Loucy (cell line): ENCODE measurements at regions not wholly inside any gene's neighbourhood (a gene's known extent, or its start where the extent isn't known, plus 50 kb on each side); places are given as distances from the start of the nearest gene placed in this dataset.

ENCODE experiments used
- H2AFZ ChIP-seq: fragments of 200-600 bp; sonication (generic); 2 replicates; pipeline ENCODE4 v1.6.0; 2016; ENCODE audit warnings: antibody characterized with exemption, mild to moderate bottlenecking, low read length, moderate library complexity
- H3F3A ChIP-seq: fragments of 200-600 bp; 2 replicates; pipeline ENCODE4 v1.6.0; 2016; ENCODE audit warnings: antibody characterized with exemption, low read depth, mild to moderate bottlenecking
- H3K27me3 ChIP-seq: fragments of 200-600 bp; sonication (generic); 2 replicates; pipeline ENCODE4 v1.6.1; 2014; ENCODE audit warnings: low read length, mild to moderate bottlenecking; ENCODE audit not compliant: insufficient read depth, poor library complexity, severe bottlenecking
- H3K36me3 ChIP-seq: fragments of 200-600 bp; sonication (generic); 2 replicates; pipeline ENCODE4 v1.6.1; 2016; ENCODE audit warnings: low read length; ENCODE audit not compliant: insufficient read depth
- H3K4me1 ChIP-seq: fragments of 200-600 bp; sonication (generic); 2 replicates; pipeline ENCODE4 v1.5.1; 2014; ENCODE audit warnings: low read length, mild to moderate bottlenecking; ENCODE audit not compliant: insufficient read depth, poor library complexity, severe bottlenecking
- H3K4me2 ChIP-seq: fragments of 200-600 bp; sonication (generic); 2 replicates; pipeline ENCODE4 v1.6.0; 2014; ENCODE audit warnings: antibody characterized with exemption, low read length, low read depth, mild to moderate bottlenecking; ENCODE audit not compliant: poor library complexity, severe bottlenecking
- H3K4me3 ChIP-seq: fragments of 200-600 bp; sonication (generic); 2 replicates; pipeline ENCODE4 v1.5.1; 2014; ENCODE audit warnings: low read length, mild to moderate bottlenecking, mixed read lengths; ENCODE audit not compliant: poor library complexity, severe bottlenecking
- H3K79me2 ChIP-seq: fragments of 200-600 bp; sonication (generic); 2 replicates; pipeline ENCODE4 v1.6.1; 2014; ENCODE audit warnings: low read length; ENCODE audit not compliant: insufficient read depth
- H3K9ac ChIP-seq: fragments of 200-600 bp; sonication (generic); 2 replicates; pipeline ENCODE4 v1.6.0; 2014; ENCODE audit warnings: mild to moderate bottlenecking, low read depth, low read length, moderate library complexity; ENCODE audit not compliant: poor library complexity, severe bottlenecking
- H3K9me2 ChIP-seq: fragments of 200-600 bp; sonication (generic); replicated peaks from 2 replicates; pipeline ENCODE4 v1.6.1; 2016; ENCODE audit warnings: low read depth, low read length, mixed read lengths
- H3K9me3 ChIP-seq: fragments of 200-600 bp; sonication (generic); 2 replicates; pipeline ENCODE4 v1.6.1; 2014; ENCODE audit warnings: mild to moderate bottlenecking, antibody characterized with exemption, low read length, low read depth; ENCODE audit not compliant: insufficient read depth
- H4K20me1 ChIP-seq: fragments of 200-600 bp; sonication (generic); 2 replicates; pipeline ENCODE4 v1.6.0; 2014; ENCODE audit warnings: antibody characterized with exemption, low read length, mild to moderate bottlenecking; ENCODE audit not compliant: insufficient read depth, poor library complexity, severe bottlenecking
- EZH2phosphoT487 ChIP-seq: fragments of 200-600 bp; IDR thresholded peaks from 2 replicates; pipeline ENCODE4 v1.6.1; 2018; ENCODE audit warnings: antibody characterized with exemption, mild to moderate bottlenecking, moderate library complexity, borderline replicate concordance
- TF ChIP-seq, protein P1 (sequence below): fragments of 200-600 bp; sonication (generic); conservative IDR thresholded peaks from 2 replicates; pipeline ENCODE4 v1.5.1; 2014; ENCODE audit warnings: mild to moderate bottlenecking, antibody characterized with exemption, low read length

- Histone ChIP-seq H4K20me1 (no peaks in the 10 kb centered on the region), H3K27me3 (no peaks in the 10 kb centered on the region), H3K9me2 (no peaks in the 10 kb centered on the region), H2AFZ (no peak overlapping the region), H3K79me2 (no peaks in the 10 kb centered on the region), H3K9ac (no peak overlapping the region), H3K4me2 (no peak overlapping the region), H3F3A (no peaks in the 10 kb centered on the region), H3K4me1 (no peaks in the 10 kb centered on the region), H3K36me3 (no peaks in the 10 kb centered on the region), H3K9me3 (no peaks in the 10 kb centered on the region), H3K4me3 (no peak overlapping the region)
- TF ChIP-seq, protein P1, sequence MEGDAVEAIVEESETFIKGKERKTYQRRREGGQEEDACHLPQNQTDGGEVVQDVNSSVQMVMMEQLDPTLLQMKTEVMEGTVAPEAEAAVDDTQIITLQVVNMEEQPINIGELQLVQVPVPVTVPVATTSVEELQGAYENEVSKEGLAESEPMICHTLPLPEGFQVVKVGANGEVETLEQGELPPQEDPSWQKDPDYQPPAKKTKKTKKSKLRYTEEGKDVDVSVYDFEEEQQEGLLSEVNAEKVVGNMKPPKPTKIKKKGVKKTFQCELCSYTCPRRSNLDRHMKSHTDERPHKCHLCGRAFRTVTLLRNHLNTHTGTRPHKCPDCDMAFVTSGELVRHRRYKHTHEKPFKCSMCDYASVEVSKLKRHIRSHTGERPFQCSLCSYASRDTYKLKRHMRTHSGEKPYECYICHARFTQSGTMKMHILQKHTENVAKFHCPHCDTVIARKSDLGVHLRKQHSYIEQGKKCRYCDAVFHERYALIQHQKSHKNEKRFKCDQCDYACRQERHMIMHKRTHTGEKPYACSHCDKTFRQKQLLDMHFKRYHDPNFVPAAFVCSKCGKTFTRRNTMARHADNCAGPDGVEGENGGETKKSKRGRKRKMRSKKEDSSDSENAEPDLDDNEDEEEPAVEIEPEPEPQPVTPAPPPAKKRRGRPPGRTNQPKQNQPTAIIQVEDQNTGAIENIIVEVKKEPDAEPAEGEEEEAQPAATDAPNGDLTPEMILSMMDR = no peak
- no peak for TF ChIP-seq EZH2phosphoT487
These were observed 98.4 kb upstream of the KCNG1 start for GRCh38 chr20:51121272-51121671.

DNA sequence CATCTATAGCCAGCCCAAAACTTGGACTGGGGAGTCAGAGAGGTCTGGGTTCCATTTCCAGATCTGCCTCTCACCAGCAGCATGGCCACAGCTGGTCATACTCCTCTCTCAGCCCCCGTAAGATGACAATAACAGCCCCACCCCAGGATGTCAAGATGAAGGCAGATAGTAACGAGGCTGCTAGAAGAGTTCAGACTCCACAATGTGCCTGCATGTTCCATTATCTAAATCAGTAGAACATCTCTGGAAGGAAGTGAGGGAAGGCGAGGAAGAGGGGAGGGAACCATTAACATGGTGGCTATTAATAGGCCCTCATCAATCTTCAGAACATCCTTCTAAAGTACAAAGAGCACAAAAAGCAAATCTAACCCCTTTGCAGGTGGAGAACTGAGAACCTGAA lies 98.0 kb upstream of the KCNG1 start:
- no peaks in the 10 kb centered on the region for H3K36me3 ChIP-seq
- H4K20me1 ChIP-seq = no peaks in the 10 kb centered on the region
- H3K4me1 ChIP-seq = no peaks in the 10 kb centered on the region
- H2AFZ ChIP-seq = no peak overlapping the region
- no peaks in the 10 kb centered on the region for H3K9me2 ChIP-seq
- no peak overlapping the region for H3K4me2 ChIP-seq
- H3K27me3 ChIP-seq = no peaks in the 10 kb centered on the region
- H3F3A ChIP-seq = no peaks in the 10 kb centered on the region
- H3K4me3 ChIP-seq = no peak overlapping the region
- no peaks in the 10 kb centered on the region for H3K79me2 ChIP-seq
- no peaks in the 10 kb centered on the region for H3K9me3 ChIP-seq
- TF ChIP-seq EZH2phosphoT487 = no peak
- TF ChIP-seq, protein P1 = no peak
- H3K9ac ChIP-seq = no peak overlapping the region

GRCh38 chr20:51120438-51120837 lies 97.5 kb upstream of the KCNG1 start:
- Histone ChIP-seq H3K27me3 (no peaks in the 10 kb centered on the region), H3K4me2 (no peak overlapping the region)

More at GRCh38 chr20:51120438-51120837, 97.5 kb upstream of the KCNG1 start:
- H3K36me3 ChIP-seq = no peaks in the 10 kb centered on the region
- no peak for TF ChIP-seq EZH2phosphoT487
- TF ChIP-seq, protein P1 = no peak
- H3K79me2 ChIP-seq = no peaks in the 10 kb centered on the region
- H3F3A ChIP-seq = no peaks in the 10 kb centered on the region
- H3K9ac ChIP-seq = no peak overlapping the region
- no peaks in the 10 kb centered on the region for H3K9me3 ChIP-seq
- no peak overlapping the region for H2AFZ ChIP-seq
- H3K4me3 ChIP-seq = no peak overlapping the region
- H3K4me1 ChIP-seq = no peaks in the 10 kb centered on the region
- no peaks in the 10 kb centered on the region for H4K20me1 ChIP-seq
- H3K9me2 ChIP-seq = no peaks in the 10 kb centered on the region
